ENCODE measurements at regions not wholly inside any gene's neighbourhood (a gene's known extent, or its start where the extent isn't known, plus 50 kb on each side); places are given as distances from the start of the nearest gene placed in this dataset.

- Histone ChIP-seq H3K4me3 (replicated peaks; ENCODE audit: insufficient read depth, low read length) (no peak overlapping the region), H3K27me3 (ENCODE audit: insufficient read depth, poor library complexity, severe bottlenecking) (no peaks in the 10 kb centered on the region), H3K27ac (replicated peaks) (no peak overlapping the region)
- TF ChIP-seq GABPA (IDR thresholded peaks at IDR 0.05; ENCODE audit: low read depth) = no peak
- TF ChIP-seq REST (IDR thresholded peaks at IDR 0.05; ENCODE audit: insufficient replicate concordance, low read depth) = no peak
- TF ChIP-seq POLR2AphosphoS5 (IDR thresholded peaks at IDR 0.05; ENCODE audit: low read depth) = no peak
- no peak for TF ChIP-seq SPI1 (IDR thresholded peaks at IDR 0.05; ENCODE audit: borderline replicate concordance, low read depth)
- no peak for TF ChIP-seq CTCF (IDR thresholded peaks at IDR 0.05; ENCODE audit: insufficient read depth, low read length)
- no peak for DNase-seq (ENCODE audit: low read depth in 1 of 2, low spot score in 1 of 2)
These were observed 197.9 kb upstream of the HDAC4 start for GRCh38 chr2:239598732-239599090.

- Histone ChIP-seq H3K4me3 (replicated peaks; ENCODE audit: insufficient read depth, low read length) (no peak overlapping the region), H3K27me3 (ENCODE audit: insufficient read depth, poor library complexity, severe bottlenecking) (no peaks in the 10 kb centered on the region), H3K27ac (replicated peaks) (no peak overlapping the region)
- TF ChIP-seq CTCF (IDR thresholded peaks at IDR 0.05; ENCODE audit: insufficient read depth, low read length) (no peak), GABPA (IDR thresholded peaks at IDR 0.05; ENCODE audit: low read depth) (no peak), REST (IDR thresholded peaks at IDR 0.05; ENCODE audit: insufficient replicate concordance, low read depth) (no peak), POLR2AphosphoS5 (IDR thresholded peaks at IDR 0.05; ENCODE audit: low read depth) (no peak), SPI1 (IDR thresholded peaks at IDR 0.05; ENCODE audit: borderline replicate concordance, low read depth) (no peak)
- DNase-seq (ENCODE audit: low read depth in 1 of 2, low spot score in 1 of 2) = no peak
These were observed 197.4 kb upstream of the HDAC4 start for GRCh38 chr2:239598011-239598731.

GRCh38 chr2:239597216-239597615, 196.4 kb upstream of the HDAC4 start:
- Histone ChIP-seq H3K4me3 (replicated peaks; ENCODE audit: insufficient read depth, low read length) (no peak overlapping the region), H3K27ac (replicated peaks) (no peak overlapping the region), H3K27me3 (ENCODE audit: insufficient read depth, poor library complexity, severe bottlenecking) (no peaks in the 10 kb centered on the region)
- TF ChIP-seq REST (IDR thresholded peaks at IDR 0.05; ENCODE audit: insufficient replicate concordance, low read depth) (no peak), GABPA (IDR thresholded peaks at IDR 0.05; ENCODE audit: low read depth) (no peak), POLR2AphosphoS5 (IDR thresholded peaks at IDR 0.05; ENCODE audit: low read depth) (no peak), SPI1 (IDR thresholded peaks at IDR 0.05; ENCODE audit: borderline replicate concordance, low read depth) (no peak), CTCF (IDR thresholded peaks at IDR 0.05; ENCODE audit: insufficient read depth, low read length) (no peak)
- DNase-seq (ENCODE audit: low read depth in 1 of 2, low spot score in 1 of 2) = no peak
